GM18907 (cell line): ENCODE measurements at regions not wholly inside any gene's neighbourhood (a gene's known extent, or its start where the extent isn't known, plus 50 kb on each side); places are given as distances from the start of the nearest gene placed in this dataset.
"Not testable (repeated sequence)": the region's sequence is repeated elsewhere in the genome, so short reads cannot be mapped to it uniquely, and the experiment has no call there.

Experiments used
- ATAC-seq: cut with Tn5 transposase; IDR thresholded peaks from one replicate; pipeline ENCODE4 v1.9.1; 2021; ENCODE audit warnings: mild to moderate bottlenecking, moderate library complexity; ENCODE audit not compliant: unreplicated experiment

DNA sequence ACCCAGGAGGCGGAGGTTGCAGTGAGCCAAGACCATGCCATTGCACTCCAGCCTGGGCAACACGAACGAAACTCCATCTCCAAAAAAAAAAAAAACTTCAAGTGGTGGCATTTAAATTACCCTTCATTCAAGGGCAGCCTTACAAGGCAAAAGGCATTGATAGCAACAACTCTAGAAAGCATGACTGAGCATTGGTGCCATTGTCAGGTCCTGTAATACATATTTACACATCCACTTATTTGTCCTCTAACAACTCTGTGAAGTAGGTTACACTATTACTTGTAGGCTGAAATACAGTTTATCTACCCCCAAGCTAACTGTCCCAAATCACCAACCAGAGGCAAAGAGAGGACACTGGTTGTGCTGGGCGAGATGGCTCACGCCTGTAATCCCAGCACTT lies 52.7 kb upstream of the LARP1 start:
- no peak for ATAC-seq

DNA sequence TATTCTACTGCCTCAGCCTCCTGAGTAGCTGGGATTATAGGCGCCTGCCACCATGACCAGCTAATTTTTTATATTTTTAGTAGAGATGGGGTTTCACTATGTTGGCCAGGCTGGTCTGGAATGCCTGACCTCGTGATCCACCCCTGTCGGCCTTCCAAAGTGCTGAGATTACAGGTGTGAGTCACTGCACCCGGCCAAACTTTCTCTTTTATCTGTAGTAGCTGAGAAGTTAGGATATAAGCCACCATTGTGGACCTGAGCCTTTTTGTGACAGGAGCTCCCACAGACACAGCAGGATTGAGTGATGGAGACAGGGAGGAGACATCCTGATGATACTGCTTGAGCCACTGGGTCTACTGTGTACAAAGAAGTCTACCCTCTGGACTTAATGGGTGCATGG lies 53.5 kb upstream of the LARP1 start:
- not testable (repeated sequence) for ATAC-seq

DNA sequence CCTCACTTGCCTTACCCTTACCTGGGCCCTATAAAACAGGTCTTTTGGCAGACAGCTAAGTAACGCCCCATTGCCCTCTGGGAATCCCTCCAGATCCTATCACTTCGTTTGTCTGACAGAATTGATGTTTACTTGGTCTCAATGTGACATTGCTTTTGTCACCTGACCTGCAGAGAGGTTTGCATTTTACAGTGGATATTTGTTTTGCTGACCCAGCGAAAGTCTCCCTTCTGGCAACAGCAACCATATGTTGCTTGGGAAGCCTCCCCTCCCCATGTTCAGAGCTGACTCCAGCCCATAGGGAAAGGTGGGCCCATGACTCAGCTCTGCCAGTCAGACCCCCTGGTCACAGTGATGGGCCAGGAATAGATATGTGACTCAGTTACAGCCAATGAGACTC lies 54.0 kb upstream of the LARP1 start:
- no peak for ATAC-seq

DNA sequence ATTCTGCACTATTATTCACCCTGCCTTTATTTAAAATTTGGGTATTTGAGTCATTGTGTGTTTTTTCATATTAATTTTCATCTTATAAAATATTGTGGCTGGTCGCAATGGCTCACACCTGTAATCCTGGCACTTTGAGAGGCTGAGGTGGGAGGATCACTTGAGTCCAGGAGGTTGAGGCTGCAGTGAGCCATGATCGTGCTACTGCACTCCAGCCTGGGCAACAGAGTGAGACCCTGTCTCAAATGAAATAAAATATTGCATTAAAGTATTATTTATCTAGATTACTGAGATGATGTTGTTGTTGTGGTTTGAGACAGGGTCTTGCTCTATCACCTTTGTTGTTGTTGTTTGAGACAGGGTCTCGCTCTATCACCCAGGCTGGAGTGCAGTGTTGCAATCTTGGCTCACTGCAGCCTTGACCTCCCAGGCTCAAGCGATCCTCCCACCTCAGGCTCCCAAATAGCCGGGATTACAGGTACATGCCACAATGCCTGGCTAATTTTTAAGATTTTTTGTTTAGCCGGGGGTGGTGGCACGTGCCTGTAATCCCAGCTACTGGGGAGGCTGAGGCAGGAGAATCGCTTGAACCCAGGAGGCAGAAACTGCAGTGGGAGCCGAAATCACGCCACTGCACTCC lies 54.8 kb upstream of the LARP1 start:
- ATAC-seq: not testable (repeated sequence)

DNA sequence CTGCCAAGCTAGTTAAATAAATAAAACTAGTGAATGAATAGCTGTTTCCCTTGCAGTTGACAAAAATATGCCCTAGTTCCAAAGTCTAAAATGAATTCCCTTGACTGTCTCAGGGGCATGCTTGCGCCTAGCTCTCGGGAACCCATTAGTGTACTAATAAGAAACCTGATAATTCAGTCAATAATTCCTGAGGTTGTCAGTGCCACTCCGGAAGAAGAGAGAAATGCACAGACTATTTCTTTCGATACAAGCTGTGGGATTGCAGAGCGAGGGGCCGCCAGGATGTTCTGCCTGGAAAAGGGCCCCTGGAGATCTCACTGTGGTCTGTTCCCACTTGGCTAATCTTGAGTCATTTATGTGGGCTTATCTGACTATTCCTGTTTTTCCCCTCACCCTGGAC lies 56.4 kb upstream of the LARP1 start:
- no peak for ATAC-seq

DNA sequence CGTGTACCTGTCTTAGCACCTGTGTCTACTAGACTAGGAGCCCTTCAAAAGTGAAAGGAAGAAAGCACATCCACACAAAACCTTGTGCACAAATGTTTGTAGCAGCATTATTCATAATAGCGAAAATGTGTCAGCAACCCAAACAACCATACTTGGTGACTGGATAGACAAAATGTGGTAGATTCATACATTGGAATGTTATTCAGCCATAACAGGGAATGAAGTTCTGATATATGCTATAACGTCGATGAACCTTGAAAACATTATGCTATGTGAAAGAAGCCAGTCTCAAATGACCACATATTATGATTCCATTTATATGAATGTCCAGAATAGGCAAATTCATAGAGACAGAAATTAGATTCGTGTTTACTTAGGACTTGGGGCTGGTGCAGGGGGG lies 57.8 kb upstream of the LARP1 start:
- no peak for ATAC-seq

DNA sequence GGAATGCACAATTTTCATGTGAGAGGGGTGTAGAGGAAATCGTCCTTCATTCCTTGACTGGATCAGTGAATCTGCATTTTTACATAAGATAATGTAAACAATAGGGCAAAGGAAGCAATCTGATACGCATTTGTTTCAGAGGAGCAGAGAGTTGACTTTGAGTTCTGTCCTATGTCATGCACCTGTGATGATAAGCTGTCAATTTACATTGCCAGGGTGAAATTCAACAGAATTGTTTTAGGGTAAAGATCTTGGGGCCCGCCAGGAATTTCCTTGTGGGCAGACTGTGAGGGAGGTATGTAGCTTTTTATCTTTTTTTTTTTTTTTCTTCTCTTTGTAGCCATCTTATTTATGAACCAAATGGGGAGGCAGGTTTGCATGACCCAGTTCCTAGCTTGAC lies 58.3 kb upstream of the LARP1 start:
- ATAC-seq: no peak

DNA sequence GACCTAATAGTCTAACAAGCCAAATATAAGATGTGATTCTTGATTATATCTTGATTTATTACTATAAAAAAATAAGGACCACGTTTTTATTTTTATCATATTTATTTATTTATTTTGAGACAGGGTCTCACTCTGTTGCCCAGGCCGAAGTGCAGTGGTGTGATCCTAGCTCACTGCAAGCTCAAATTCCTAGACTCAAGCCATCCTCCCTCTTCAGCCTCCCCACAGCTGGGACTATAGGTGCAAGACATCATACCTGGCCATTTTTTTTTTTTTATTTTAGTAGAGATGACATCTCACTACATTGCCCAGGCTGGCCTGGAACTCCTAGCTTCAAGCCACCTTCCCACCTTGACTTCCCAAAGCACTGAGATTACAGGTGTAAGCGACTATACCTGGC lies 61.0 kb upstream of the LARP1 start:
- ATAC-seq: no peak

DNA sequence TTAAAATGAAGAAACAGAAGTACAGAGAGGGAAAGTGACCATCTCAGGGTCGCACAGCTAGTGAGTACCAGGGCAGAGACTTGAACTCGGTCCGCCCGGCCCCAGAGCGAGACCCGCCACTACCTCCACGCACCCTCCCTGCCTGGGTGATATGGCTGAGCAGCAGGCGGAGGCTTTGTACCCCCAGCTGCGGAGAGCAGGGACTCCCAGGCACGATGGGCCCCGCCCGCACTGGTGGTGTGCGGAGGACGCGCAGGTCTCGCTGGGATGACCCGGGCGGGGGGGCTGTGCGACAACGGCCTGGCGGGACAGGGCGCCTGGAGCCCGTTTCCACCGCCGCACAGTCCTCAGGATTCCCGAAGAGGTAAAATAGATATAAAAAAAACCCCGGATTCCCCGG lies 64.7 kb upstream of the LARP1 start:
- ATAC-seq: no peak

DNA sequence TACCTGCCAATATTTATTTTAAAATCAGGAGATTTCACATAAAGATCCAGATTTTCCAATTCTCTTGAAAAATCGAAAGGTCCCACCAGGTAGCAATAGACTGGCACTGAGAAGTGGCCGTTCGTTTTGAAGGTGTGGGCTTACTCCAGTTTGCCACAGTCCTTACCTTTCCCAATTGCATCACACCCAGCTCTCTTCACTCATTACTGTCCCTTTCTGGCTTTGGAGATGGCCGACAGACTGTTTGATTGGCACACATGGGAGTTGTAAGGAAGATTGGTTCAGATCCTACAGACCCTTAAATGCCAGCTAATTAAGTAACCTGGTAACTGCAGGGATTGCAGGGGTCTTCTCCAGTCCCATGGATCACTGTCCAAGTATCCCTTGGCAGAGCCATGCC lies 68.7 kb upstream of the LARP1 start:
- no peak for ATAC-seq

DNA sequence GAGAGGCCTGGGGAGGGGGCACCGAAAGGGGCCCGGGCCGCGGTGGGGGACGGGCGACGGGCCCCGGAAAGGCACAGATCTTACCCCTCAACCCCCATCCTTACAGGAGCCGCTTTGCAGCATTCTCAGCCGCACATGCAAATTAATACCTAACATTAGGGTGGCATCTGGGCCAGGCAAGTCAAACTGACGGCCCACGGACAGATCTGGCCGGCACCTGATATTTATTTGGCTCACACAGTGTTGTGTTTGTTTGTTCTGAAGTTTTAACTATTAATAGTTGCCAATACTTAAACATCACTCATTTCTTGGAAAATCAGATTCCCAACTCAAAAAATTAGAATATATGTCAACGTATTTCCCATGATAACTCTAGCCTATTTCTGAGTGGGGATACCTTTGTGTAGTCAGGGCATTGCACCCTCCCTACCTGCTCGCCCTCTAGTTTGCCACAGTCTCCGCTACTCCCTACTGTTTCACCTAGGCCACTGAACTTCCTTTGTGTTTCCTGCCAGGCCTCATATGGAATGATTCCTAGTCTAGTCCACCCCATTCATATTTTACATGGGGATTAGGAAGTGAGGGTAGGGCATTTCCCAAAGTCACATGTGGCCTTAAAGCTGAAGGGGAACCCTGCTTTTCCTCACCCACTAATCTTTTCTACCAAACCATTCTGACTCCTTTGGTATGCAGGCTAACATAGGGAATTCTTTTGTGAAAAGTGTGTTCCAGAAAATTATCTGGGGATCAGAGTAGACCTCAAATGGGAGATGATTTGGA lies 71.9 kb upstream of the LARP1 start:
- peak; percentile 81 for ATAC-seq

DNA sequence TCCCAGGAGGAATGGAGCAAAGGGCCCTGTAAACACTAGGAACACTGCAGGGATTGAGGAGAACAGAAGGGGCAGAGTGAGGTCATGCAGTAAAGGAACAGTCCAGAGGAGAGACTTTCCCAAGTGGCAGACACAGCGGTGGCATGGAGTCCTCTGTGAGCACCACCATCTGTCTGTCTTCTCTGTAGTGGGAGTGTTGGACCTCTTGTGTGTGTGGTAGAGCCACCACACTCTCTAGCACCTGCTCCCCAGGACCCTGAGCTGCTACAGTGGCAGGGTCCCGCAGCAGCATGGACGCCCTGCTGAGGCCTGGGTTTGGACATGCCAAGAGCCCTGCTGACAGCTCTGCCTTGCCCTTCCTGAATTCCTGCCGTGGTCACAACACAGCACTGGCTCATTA lies 75.7 kb upstream of the LARP1 start:
- no peak for ATAC-seq

DNA sequence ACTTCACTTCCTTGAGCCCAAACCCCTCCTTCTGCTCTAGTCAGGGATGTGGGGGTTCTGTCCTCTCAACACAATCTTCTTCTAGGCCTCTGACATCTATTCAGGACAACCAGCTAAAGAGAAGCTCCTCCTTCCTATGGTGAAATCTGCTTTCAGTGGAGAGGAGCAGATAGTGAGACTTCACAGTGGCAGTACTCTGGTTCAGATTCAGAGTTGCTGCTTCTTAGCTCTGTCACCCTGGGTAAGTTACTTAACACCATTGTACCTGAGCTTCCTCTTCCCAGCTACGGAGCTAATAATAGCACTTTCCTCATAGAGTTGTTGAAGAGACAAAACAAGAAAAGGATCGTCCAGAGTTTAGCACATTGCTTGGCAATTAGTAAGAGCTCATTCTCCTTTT lies 77.3 kb upstream of the LARP1 start:
- ATAC-seq: no peak

DNA sequence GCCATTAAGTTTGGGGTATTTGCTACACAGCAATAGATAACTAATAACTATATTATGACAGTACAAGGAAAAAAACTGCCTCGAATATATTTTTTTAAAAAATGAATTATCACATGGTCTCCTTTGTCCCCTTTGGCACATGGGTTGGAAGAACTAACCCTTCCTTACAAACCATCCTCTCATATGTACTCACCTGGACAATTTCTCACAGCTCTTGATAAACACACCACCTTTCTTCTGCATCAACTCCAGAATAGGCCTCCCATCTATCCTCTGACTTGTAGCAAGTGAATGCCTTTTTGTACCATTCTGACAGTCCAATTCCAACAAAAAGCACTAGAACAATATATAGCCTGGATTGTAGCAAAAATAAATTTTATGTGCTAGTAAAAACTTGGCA lies 78.7 kb upstream of the LARP1 start:
- no peak for ATAC-seq

DNA sequence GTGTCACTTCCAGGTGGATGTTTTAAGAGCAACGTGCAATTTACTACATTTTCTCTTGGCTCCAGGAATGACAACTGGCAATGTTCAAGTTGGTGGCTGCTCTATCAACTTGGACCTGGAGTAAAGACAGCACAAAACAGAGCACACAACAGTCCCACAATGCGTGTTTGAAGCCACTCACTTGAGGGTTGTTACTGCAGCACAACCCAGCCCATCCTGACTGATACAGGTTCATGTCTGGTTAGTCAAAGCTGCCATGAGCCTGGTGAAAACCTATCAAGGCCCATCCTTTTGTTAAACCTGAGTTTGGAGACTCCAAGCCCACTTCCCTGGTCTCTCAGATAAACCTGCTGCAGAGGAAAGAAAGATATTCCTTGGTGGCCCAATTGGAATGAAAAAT lies 81.1 kb upstream of the LARP1 start:
- ATAC-seq: no peak

DNA sequence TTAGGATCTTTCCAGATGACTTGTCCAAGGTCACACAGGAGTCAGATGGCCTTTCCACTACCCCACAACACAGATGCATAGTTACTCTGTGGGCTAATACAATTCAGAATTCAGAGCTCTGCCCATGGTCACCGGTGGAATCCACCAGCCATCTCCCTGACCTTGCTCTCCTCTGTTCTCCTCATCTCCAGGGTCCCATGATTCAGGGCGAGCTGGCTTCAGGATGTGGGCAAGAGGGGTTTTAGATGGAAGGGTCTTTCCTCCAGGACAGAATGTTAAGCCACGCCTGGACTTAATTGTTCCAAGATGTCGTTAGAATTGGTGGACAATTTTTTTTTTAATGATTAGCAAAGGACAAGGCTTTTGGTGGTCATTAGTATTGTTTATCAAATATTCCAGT lies 81.7 kb upstream of the LARP1 start:
- ATAC-seq: no peak

DNA sequence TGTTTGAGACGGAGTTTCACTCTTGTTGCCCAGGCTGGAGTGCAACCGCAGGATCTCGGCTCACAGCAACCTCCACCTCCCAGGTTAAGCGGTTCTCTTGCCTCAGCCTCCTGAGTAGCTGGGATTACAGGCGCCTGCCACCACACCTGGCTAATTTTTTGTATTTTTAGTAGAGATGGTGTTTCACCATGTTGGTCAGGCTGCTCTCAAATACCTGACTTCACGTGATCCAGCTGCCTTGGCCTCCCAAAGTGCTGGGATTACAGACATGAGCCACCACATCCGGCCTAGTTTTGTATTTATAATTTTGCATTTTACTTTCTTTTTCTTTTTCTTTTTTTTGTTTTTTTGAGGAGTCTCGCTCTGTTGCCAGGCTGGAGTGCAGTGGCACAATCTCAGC lies 85.3 kb upstream of the LARP1 start:
- ATAC-seq: not testable (repeated sequence)

DNA sequence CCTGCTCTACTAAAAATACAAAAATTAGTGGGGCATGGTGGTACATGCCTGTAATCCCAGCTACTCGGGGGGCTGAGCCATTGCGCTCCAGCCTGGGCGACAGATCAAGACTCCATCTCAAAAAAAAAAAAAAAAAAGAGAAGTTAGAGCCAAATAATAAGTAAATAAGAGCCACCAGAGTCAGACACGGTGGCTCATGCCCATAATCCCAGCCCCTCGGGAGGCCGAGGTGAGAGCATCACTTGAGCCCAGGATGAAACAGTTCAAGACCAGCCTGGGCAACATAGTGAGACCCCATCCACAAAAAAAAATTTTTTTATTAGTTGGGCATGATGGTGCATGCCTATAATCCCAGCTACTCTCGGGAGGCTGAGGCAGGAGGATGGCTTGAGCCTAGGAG lies 85.8 kb upstream of the LARP1 start:
- ATAC-seq: no peak

DNA sequence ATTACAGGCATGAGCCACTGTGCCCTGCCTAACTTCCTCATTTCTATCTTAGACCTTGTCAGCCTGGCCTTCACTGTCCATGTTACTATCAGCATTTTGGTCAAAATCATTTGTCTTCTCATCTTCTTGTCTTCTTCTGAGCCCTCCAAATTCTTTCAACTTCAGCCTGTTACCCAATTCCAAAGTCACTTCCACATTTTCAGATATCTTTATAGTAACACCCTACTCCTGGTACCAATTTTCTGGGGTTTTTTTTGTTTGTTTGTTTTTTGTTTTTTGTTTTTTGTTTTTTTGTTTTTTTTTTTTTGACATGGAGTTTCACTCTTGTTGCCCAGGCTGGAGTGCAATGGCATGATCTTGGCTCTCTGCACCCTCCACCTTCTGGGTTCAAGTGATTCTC lies 90.3 kb upstream of the LARP1 start:
- no peak for ATAC-seq

DNA sequence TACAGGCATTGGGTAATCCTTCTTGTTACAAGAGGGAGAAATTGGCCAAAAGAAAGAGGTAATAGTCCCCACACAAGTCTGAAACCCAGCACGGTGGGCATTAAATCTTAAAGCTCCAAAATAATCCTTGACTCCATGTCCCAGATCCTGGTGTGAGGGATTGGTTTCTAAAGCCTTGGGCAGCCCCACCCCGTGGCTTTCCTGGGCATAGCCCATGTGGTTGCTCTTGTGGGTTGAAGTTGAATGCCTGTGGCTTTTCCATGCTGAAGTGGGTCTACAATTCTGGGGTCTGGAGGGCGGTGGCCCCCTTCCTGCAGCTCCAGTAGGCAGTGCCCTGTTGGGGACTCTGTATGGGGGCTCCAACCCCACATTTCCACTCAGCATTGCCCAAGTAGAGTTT lies 91.8 kb upstream of the LARP1 start:
- ATAC-seq: no peak

DNA sequence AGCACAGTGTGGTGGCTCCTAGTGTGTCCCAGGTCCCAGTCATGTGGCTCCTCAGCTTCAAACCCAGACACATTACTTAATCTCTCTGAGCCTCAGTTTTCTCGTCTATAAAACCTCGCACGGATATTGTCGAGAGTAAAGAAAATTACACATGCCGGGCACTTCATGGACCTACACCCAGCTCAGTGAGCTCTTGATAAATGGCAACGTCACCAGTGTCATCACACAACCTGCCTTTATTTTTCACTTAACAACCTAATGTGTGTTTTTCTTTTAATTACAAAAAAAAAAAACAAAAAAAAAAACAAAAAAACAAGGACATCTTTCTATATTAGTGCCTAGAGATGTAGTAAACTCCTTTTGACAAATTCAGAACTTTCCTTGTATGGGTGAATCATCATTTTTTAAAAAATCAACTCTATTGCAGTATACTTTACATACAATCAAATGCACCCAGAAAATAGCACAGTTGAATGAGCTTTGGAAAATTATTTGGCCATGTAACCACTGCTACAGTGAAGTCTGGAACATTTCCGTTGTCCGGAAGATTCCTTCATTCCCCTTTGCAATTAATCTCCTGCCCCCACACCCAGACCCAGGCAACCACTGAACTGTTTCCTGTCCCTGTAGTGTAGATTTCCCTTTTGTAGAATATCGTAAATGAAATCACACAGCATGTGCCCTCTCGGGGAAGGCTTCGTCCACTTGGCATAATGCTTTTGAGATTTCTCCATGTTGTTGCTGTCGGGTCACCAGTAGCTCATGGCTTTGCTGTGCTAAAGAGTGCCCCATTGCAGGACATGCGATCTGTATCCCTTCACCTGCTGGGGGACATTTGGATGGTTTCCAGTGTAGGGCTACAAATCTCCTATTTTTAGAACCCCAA lies 100.4 kb upstream of the LARP1 start:
- ATAC-seq: no peak
